ENCODE measurements at regions not wholly inside any gene's neighbourhood (a gene's known extent, or its start where the extent isn't known, plus 50 kb on each side); places are given as distances from the start of the nearest gene placed in this dataset.

DNA sequence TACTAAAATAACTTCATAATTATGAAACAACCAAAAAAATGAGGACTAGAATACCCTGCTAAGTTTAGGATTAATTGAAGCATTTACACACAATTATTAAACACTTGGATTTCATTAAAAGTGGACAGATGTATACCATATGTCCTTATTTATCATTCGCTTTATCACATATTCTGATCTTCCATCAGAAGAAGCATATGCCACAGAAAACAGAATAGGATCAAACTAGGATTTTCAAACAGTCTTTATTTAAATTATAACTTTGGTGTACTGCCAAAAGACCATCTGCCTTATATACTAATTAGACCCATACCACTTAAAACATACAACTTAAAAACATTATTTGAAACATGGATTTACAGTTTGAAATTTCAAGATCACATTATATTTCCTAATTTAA is 727.1 kb upstream of the KLHL1 start:
- in situ Hi-C loops (cut with HindIII; ENCODE audit: low sequenced_read_pairs) = no loop called here
- TF ChIP-seq, protein P1, sequence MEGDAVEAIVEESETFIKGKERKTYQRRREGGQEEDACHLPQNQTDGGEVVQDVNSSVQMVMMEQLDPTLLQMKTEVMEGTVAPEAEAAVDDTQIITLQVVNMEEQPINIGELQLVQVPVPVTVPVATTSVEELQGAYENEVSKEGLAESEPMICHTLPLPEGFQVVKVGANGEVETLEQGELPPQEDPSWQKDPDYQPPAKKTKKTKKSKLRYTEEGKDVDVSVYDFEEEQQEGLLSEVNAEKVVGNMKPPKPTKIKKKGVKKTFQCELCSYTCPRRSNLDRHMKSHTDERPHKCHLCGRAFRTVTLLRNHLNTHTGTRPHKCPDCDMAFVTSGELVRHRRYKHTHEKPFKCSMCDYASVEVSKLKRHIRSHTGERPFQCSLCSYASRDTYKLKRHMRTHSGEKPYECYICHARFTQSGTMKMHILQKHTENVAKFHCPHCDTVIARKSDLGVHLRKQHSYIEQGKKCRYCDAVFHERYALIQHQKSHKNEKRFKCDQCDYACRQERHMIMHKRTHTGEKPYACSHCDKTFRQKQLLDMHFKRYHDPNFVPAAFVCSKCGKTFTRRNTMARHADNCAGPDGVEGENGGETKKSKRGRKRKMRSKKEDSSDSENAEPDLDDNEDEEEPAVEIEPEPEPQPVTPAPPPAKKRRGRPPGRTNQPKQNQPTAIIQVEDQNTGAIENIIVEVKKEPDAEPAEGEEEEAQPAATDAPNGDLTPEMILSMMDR (IDR thresholded peaks at IDR 0.05; ENCODE audit: low read depth, low read length, missing control alignments) = no peak
- no peak for DNase-seq (ENCODE audit: low read depth)
- H3K4me3 ChIP-seq (ENCODE audit: low read depth, low read length) = no peak overlapping the region

DNA sequence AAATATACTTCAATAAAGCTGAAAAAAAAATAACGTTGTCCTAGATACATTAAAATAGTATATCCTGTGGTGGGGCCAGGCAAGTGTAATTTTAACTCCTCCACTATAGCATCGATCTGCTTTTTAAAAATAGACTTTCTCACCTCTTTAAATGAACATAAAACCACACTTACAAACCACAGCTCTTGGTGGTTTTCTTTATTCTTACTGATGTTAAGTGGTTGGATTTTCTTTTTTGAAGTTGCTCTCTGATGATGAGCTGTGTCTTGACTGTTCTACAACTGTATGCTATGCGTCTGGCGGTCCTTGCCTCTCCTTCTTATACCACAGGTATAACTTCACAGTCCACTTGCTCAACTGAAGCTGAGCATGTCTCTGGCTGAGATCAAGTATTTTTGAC is 721.5 kb upstream of the KLHL1 start:
- in situ Hi-C loops (cut with HindIII; ENCODE audit: low sequenced_read_pairs) = no loop called here
- TF ChIP-seq, protein P1 (IDR thresholded peaks at IDR 0.05; ENCODE audit: low read depth, low read length, missing control alignments) = no peak

DNA sequence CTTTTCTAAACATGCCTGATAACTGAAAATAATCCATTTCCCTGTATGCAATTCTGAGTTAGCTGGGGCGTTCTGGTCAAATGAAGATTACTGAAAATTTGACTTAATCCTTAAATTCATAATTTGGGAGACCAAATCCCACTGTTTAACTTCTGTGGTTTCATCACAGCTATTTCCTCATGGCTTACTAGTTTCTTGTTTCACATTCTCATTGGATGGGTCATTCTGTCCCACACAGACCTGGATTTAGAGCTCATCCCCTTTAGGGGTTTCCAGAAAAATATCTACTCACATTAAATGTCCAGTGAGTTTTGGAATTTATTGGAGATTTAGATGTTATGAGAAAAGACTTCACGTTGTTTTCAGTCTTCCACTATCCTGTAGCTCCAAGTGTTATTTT is 709.3 kb upstream of the KLHL1 start:
- in situ Hi-C loops (cut with HindIII; ENCODE audit: low sequenced_read_pairs) = no loop called here
- TF ChIP-seq, protein P1 (IDR thresholded peaks at IDR 0.05; ENCODE audit: low read depth, low read length, missing control alignments) = no peak
- H3K4me3 ChIP-seq (ENCODE audit: low read depth, low read length) = no peak overlapping the region
- DNase-seq (ENCODE audit: low read depth) = peak; percentile 2

More for the DNA sequence above, 721.5 kb upstream of the KLHL1 start:
- H3K4me3 ChIP-seq (ENCODE audit: low read depth, low read length) = no peak overlapping the region
- no peak for DNase-seq (ENCODE audit: low read depth)

DNA sequence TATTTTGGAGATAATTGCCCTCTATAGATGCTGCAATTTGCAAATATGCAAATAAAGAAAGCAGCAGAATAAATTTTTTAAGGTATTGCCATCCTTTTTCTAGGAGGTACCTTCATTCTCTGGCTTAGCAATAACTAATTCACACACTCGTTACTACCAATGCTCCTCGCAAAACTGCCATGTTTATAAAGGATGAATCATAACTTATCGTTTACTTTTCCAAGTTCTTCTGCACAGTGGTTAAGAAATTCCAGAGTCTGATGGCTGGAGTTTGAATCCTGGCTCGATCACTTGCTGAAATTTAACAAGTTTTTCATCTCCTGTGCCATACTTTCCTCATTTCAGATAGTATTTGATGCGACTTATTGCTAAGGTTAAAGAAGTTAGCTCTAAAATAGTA is 708.6 kb upstream of the KLHL1 start:
- in situ Hi-C loops (cut with HindIII; ENCODE audit: low sequenced_read_pairs) = no loop called here
- H3K4me3 ChIP-seq (ENCODE audit: low read depth, low read length) = no peak overlapping the region
- TF ChIP-seq, protein P1 (IDR thresholded peaks at IDR 0.05; ENCODE audit: low read depth, low read length, missing control alignments) = no peak
- DNase-seq (ENCODE audit: low read depth) = no peak

DNA sequence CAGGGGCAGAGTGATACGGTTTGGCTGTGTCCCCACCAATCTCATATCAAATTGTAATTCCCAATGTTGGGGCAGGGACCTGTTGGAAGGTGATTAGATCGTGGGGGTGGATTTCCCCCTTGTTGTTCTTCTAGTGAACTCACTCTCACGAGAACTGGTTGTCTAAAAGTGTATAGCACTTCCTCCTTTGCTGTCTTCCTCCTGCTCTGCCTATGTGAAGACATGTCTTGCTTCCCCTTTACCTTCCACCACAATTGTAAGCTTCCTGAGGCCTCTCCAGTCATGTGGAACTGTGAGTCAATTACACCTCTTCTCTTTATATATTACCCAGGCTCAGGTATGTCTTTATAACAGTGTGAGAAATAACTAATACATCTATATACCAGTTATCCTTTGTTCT is 706.4 kb upstream of the KLHL1 start:
- no peak for DNase-seq (ENCODE audit: low read depth)
- no peak overlapping the region for H3K4me3 ChIP-seq (ENCODE audit: low read depth, low read length)
- in situ Hi-C loops (cut with HindIII; ENCODE audit: low sequenced_read_pairs) = no loop called here
- TF ChIP-seq, protein P1 (IDR thresholded peaks at IDR 0.05; ENCODE audit: low read depth, low read length, missing control alignments) = no peak

DNA sequence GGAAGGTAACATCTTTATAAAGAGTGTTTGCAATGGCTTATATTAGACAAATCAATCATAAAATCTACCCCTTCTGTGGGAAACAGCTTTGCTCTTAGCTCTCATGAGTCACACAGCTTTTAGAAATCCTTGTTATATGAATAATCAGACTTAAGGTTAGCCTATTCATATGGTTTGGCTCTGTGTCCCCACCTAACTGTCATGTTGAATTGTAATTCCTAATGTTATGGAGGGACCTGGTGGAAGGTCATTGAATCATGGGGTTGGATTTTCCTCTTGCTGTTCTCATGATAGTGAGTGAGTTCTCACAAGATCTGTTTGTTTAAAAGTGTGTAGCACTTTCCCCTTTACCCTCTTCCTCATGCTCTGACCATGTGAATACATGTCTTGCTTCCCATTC is 704.2 kb upstream of the KLHL1 start:
- peak; percentile 62 for DNase-seq (ENCODE audit: low read depth)
- in situ Hi-C loops (cut with HindIII; ENCODE audit: low sequenced_read_pairs) = no loop called here
- no peak overlapping the region for H3K4me3 ChIP-seq (ENCODE audit: low read depth, low read length)
- TF ChIP-seq, protein P1 (IDR thresholded peaks at IDR 0.05; ENCODE audit: low read depth, low read length, missing control alignments) = no peak

DNA sequence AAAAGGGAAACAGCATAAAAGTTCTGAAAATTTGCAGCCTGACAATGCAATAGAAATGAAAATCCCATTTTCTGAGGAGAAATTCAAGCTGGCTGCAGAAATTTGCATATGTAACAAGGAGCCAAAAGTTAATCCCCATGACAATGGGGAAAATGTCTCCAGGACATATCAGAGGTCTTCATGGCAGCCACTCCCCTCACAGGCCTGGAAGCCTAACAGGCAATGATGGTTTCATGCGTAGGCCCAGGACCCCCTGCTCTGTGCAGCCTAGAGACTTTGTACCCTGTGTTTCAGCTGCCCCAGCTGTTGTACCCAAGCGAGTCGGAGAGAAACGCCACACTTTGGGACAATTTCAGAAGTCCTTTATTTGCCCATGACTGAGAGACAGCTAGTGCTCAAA is 701.3 kb upstream of the KLHL1 start:
- no peak for DNase-seq (ENCODE audit: low read depth)
- no peak overlapping the region for H3K4me3 ChIP-seq (ENCODE audit: low read depth, low read length)
- TF ChIP-seq, protein P1 (IDR thresholded peaks at IDR 0.05; ENCODE audit: low read depth, low read length, missing control alignments) = no peak
- in situ Hi-C loops (cut with HindIII; ENCODE audit: low sequenced_read_pairs) = no loop called here

Measured in astrocyte of the cerebellum (primary cell).